A673 (cell line): ENCODE measurements at regions not wholly inside any gene's neighbourhood (a gene's known extent, or its start where the extent isn't known, plus 50 kb on each side); places are given as distances from the start of the nearest gene placed in this dataset.

ENCODE experiments used
- CTCF ChIP-seq: fragments of 300-800, 200-600 bp; sonication (generic); conservative IDR thresholded peaks from 2 replicates; pipeline ENCODE4 v1.5.1; 2017; ENCODE audit warnings: low read depth, mild to moderate bottlenecking, antibody characterized with exemption, low read length, moderate library complexity, mixed read lengths
- EZH2 ChIP-seq: fragments of 200-600 bp; sonication (generic); IDR thresholded peaks from 2 replicates; pipeline ENCODE4 v1.6.1; 2017; ENCODE audit warnings: borderline replicate concordance, low read depth, mild to moderate bottlenecking, mixed read lengths, antibody characterized with exemption, low read length; ENCODE audit not compliant: poor library complexity, severe bottlenecking

- TF ChIP-seq CTCF (no peak), EZH2 (no peak)
Observed at GRCh38 chr11:38680746-38681145, 2082.7 kb upstream of the RAG2 start.
